ENCODE measurements at regions not wholly inside any gene's neighbourhood (a gene's known extent, or its start where the extent isn't known, plus 50 kb on each side); places are given as distances from the start of the nearest gene placed in this dataset.

DNA sequence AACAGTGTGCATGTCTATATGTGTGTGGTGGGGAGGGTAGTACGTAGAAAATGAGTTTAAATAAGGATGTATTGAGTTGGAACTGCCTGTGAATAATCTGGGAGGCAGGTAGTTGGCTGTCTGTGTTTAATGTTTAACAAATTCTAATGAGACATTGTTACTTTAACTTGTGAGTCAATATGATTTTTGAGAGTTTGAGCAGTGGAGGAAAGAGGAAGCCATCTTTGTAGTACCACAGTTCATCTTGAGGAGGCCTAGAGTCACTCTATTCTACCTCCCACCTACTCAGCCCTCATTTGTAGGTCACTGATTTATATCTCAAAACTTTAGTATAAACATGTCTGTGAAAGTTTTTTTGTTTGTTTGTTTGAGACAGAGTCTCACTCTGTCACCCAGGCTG lies 129.9 kb upstream of the ITGB1 start:
- ChIA-PET POLR2A (no interaction called here), CTCF (no interaction called here)
- TF ChIP-seq RELA (CRISPR knock-in tag; IDR thresholded peaks at IDR 0.05; ENCODE audit: borderline replicate concordance) (no peak), OVOL2 (CRISPR knock-in tag; IDR thresholded peaks at IDR 0.05; ENCODE audit: borderline replicate concordance) (no peak), ZNF425 (CRISPR knock-in tag; conservative IDR thresholded peaks at IDR 0.05) (no peak), ZNF671 (CRISPR knock-in tag; IDR thresholded peaks at IDR 0.05) (no peak), ERG (CRISPR knock-in tag; IDR thresholded peaks at IDR 0.05) (no peak), NFATC4 (CRISPR knock-in tag; IDR thresholded peaks at IDR 0.05) (no peak), ZNF423 (CRISPR knock-in tag; IDR thresholded peaks at IDR 0.05) (no peak)
- TF ChIP-seq, protein P1, sequence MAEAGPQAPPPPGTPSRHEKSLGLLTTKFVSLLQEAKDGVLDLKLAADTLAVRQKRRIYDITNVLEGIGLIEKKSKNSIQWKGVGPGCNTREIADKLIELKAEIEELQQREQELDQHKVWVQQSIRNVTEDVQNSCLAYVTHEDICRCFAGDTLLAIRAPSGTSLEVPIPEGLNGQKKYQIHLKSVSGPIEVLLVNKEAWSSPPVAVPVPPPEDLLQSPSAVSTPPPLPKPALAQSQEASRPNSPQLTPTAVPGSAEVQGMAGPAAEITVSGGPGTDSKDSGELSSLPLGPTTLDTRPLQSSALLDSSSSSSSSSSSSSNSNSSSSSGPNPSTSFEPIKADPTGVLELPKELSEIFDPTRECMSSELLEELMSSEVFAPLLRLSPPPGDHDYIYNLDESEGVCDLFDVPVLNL (CRISPR knock-in tag; IDR thresholded peaks at IDR 0.05; ENCODE audit: borderline replicate concordance, low read depth): no peak
- H3K4me3 Mint-ChIP-seq: no peak overlapping the region
- DNase-seq (ENCODE audit: low spot score) (no peak), ATAC-seq (no peak)
- H3K4me1 Mint-ChIP-seq: peaks cover 14% of the 10 kb centered on the region
- H3K27me3 Mint-ChIP-seq (ENCODE audit: low read depth): no peaks in the 10 kb centered on the region; the same call in 1 of the 2 replicates
- H3K9me3 Mint-ChIP-seq: peaks cover 20% of the 10 kb centered on the region
- peaks cover 8% of the 10 kb centered on the region for H3K36me3 Mint-ChIP-seq
- no peak overlapping the region for H3K27ac Mint-ChIP-seq

GRCh38 chr10:33087152-33087551 lies 129.1 kb upstream of the ITGB1 start:
- Mint-ChIP-seq H3K36me3 (peaks cover 3% of the 10 kb centered on the region), H3K27ac (no peak overlapping the region), H3K9me3 (peaks cover 16% of the 10 kb centered on the region), H3K4me3 (no peak overlapping the region), H3K4me1 (peaks cover 18% of the 10 kb centered on the region), H3K27me3 (ENCODE audit: low read depth) (no peaks in the 10 kb centered on the region; the same call in 1 of the 2 replicates)
- no peak for ATAC-seq
- ChIA-PET CTCF (interaction anchor here (1.3 kb wide), 1 partner anchor 10 kb away, joined by 3 read pairs; no protein-coding TSS in a partner anchor), POLR2A (no interaction called here)
- no peak for DNase-seq (ENCODE audit: low spot score)
- TF ChIP-seq OVOL2 (CRISPR knock-in tag; IDR thresholded peaks at IDR 0.05; ENCODE audit: borderline replicate concordance): no peak
- no peak for TF ChIP-seq ZNF532 (CRISPR knock-in tag; IDR thresholded peaks at IDR 0.05; ENCODE audit: borderline replicate concordance)
- TF ChIP-seq ZMAT4 (CRISPR knock-in tag; IDR thresholded peaks at IDR 0.05): no peak
- no peak for TF ChIP-seq TP53 (CRISPR knock-in tag; IDR thresholded peaks at IDR 0.05)
- TF ChIP-seq CDX4 (CRISPR knock-in tag; IDR thresholded peaks at IDR 0.05; ENCODE audit: borderline replicate concordance): no peak
- no peak for TF ChIP-seq SP1 (CRISPR knock-in tag; conservative IDR thresholded peaks at IDR 0.05)
- no peak for TF ChIP-seq ZSCAN18 (CRISPR knock-in tag; IDR thresholded peaks at IDR 0.05)
- no peak for TF ChIP-seq TEAD1 (CRISPR knock-in tag; IDR thresholded peaks at IDR 0.05)
- no peak for TF ChIP-seq GABPB1 (CRISPR knock-in tag; IDR thresholded peaks at IDR 0.05)
- no peak for TF ChIP-seq ERG (CRISPR knock-in tag; IDR thresholded peaks at IDR 0.05)
- TF ChIP-seq ZNF671 (CRISPR knock-in tag; IDR thresholded peaks at IDR 0.05): no peak
- TF ChIP-seq HMGA2 (CRISPR knock-in tag; IDR thresholded peaks at IDR 0.05): no peak

All from WTC11 (cell line).